HFF-Myc (cell line): ENCODE measurements at regions not wholly inside any gene's neighbourhood (a gene's known extent, or its start where the extent isn't known, plus 50 kb on each side); places are given as distances from the start of the nearest gene placed in this dataset.
"Not testable (repeated sequence)": the region's sequence is repeated elsewhere in the genome, so short reads cannot be mapped to it uniquely, and the experiment has no call there.

Source experiments
- DNase-seq: peaks from one replicate; pipeline ENCODE4 v3.0.0-alpha.2; 2011; ENCODE audit warnings: low read depth; ENCODE audit errors: extremely low read depth
- H3K4me3 ChIP-seq: replicated peaks from 2 replicates; pipeline ENCODE4 v1.5.1; 2011; ENCODE audit warnings: low read depth, mild to moderate bottlenecking, control low read depth, low read length
- TF ChIP-seq, protein P1 (sequence below): IDR thresholded peaks from 2 replicates; pipeline ENCODE4 v1.5.1; 2012; ENCODE audit warnings: mild to moderate bottlenecking, low read depth, low read length, control low read depth; ENCODE audit errors: missing control alignments

GRCh38 chr6:148001844-148002642 is 340.6 kb upstream of the SASH1 start:
- H3K4me3 ChIP-seq, result no peak overlapping the region
- TF ChIP-seq, protein P1, sequence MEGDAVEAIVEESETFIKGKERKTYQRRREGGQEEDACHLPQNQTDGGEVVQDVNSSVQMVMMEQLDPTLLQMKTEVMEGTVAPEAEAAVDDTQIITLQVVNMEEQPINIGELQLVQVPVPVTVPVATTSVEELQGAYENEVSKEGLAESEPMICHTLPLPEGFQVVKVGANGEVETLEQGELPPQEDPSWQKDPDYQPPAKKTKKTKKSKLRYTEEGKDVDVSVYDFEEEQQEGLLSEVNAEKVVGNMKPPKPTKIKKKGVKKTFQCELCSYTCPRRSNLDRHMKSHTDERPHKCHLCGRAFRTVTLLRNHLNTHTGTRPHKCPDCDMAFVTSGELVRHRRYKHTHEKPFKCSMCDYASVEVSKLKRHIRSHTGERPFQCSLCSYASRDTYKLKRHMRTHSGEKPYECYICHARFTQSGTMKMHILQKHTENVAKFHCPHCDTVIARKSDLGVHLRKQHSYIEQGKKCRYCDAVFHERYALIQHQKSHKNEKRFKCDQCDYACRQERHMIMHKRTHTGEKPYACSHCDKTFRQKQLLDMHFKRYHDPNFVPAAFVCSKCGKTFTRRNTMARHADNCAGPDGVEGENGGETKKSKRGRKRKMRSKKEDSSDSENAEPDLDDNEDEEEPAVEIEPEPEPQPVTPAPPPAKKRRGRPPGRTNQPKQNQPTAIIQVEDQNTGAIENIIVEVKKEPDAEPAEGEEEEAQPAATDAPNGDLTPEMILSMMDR, result no peak
- no peak for DNase-seq

DNA sequence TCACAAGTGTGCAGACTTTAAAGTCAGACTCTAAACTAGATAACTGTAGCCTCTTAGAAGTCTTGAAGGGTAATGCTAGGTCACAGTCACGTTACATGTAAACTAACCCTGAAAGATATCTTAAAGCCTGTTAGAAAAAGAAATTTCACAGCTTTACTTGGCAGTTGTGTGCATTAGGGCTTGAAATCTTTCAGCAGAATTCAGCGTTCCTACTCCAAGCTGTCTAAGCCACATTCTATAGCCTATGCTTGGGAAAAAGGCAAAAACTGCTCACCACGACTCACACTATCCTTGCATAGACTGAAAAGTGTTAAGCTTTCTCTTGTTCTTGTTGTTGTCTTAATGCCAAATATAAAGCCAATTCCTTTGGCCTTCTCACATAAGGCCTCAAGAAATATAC is 338.0 kb upstream of the SASH1 start:
- H3K4me3 ChIP-seq, result no peak overlapping the region
- TF ChIP-seq, protein P1, result no peak
- DNase-seq, result no peak

GRCh38 chr6:148005806-148006205 is 336.8 kb upstream of the SASH1 start:
- H3K4me3 ChIP-seq, result no peak overlapping the region
- DNase-seq, result no peak
- TF ChIP-seq, protein P1, result no peak

DNA sequence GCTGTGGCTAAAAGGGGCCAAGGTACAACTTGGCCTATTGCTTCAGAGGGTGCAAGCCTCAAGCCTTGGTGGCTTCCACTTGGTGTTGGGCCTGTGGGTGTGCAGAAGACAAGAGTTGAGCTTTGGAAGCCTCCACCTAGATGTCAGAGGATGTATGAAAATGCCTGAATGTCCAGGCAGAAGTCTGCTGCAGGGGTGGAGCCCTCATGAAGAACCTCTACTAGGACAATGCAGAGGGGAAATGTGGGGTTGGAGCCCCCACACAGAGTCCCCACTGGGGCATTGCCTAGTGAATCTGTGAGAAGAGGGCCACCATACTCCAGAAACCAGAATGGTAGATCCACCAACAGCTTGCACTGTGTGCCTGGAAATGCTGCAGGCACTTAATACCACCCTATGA is 332.1 kb upstream of the SASH1 start:
- DNase-seq, H3K4me3 ChIP-seq: not testable (repeated sequence)

DNA sequence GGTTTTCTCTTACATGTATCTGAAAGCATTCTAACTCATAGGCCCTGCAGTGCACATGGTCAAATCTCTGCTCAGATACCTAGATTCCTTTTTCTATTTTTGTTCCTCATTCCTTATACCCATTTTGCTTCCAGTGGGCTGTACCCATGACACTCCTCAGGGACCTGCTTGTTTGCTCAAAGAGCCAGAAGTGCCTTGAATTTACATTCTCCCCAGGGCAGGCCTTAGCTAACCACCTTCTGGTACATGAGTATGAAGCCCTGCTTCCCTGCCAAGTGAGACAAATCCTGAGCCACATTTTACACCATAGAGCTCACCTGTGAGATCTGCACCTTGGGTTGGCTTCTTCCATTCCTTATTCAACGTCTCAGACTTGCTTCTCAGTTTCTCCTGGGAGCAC is 326.6 kb upstream of the SASH1 start:
- no peak overlapping the region for H3K4me3 ChIP-seq
- DNase-seq, result no peak
- TF ChIP-seq, protein P1, result no peak

DNA sequence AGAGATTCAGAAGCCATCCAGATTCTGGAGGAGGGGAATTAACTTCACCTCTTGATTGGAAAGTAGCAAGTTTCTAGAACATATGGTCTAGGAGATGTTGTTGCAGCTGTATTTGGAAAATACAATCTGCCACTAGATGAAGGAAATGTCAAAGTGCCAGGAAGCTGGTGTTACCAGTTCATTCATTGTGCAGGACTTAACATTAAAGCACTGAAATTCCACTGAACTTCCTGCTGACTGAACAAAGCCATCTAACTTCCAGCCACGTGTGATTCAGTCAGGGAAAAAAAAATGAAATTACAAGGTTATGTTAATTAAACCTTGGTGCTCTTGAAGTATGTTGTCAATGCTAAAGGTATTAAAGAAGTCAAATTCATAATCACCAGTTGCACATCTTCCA is 321.5 kb upstream of the SASH1 start:
- TF ChIP-seq, protein P1, result no peak
- no peak overlapping the region for H3K4me3 ChIP-seq
- no peak for DNase-seq

GRCh38 chr6:148021699-148022098 is 320.9 kb upstream of the SASH1 start:
- H3K4me3 ChIP-seq, result no peak overlapping the region
- DNase-seq, result no peak
- TF ChIP-seq, protein P1, result no peak

DNA sequence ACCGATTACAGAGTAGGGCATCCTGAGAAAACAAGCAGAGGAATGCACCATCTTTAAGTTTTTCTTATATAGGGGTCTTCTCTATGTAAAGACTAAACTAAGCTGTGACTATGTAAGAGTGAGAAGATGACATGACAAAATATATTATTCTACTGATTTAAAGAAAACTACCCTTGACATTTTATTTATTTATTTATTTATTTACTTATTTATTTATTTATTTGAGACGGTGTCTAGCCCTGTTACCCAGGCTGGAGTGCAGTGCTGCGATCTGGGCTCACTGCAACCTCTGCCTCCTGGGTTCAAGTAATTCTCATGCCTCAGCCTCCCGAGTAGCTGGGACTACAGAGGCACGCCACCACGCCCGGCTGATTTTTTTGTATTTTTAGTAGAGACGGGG is 320.4 kb upstream of the SASH1 start:
- H3K4me3 ChIP-seq, DNase-seq: not testable (repeated sequence)
